GM21423 (cell line): ENCODE measurements at regions not wholly inside any gene's neighbourhood (a gene's known extent, or its start where the extent isn't known, plus 50 kb on each side); places are given as distances from the start of the nearest gene placed in this dataset.
"Not testable (repeated sequence)": the region's sequence is repeated elsewhere in the genome, so short reads cannot be mapped to it uniquely, and the experiment has no call there.

Source experiments
- ATAC-seq: cut with Tn5 transposase; IDR thresholded peaks from one replicate; pipeline ENCODE4 v1.9.1; 2021; ENCODE audit warnings: mild to moderate bottlenecking, moderate library complexity; ENCODE audit not compliant: unreplicated experiment

DNA sequence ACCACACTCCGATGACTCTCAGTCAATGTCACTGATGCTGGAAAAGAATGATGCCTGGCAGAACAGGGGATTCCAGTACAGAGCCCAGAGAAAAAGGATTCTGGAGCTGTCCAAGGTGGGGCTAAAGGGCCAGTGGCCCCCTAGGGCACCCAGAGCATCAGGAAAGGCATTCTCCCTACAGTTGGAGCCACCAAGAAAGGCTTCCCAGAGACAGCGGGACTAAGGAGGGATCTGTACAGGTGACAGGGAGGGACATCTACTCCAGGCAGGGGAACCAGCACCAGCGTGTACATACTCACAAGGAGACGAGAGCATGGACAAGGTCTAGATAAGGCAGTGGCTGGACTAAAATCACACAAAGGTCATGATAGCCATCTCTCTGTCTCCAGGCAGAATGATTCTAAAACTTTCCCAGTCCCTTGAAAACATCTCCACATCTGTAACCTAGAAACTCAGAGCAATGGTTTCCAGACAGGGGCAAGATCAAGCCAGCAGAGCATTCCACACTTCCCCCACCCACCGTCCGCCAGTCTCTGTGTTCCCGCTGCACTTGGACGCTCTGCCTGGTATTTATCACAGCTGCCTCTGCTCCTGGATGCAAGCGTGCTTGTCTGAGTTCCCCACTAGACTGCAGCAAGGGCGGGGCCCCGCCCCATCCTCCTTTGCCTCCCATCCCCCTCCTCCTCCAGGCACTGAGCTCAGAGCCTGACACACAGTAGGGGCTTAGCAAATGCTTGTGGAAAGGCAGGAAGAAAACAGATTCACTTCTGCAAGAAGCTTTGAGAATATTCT lies 111.6 kb upstream of the ZC3H12A start:
- ATAC-seq, result no peak

DNA sequence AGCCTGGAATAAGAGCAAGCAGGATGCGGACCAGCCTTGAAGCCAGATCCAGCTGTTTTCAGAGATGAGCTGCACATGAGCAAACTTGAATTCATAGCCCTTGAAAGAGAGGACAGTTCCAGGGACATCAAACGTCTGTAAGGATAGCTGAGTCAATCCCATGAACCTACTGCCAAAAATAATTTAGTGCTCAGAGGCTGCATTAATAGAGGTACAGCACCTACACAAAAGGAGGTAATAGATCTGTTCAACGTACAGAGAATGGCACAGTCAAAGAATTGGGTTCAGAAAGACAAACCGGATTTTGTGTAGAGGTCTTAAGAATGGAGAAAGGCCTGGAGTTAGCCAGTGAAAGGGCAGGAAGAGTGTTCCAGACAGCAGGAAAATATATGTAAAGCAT lies 110.8 kb upstream of the ZC3H12A start:
- no peak for ATAC-seq

DNA sequence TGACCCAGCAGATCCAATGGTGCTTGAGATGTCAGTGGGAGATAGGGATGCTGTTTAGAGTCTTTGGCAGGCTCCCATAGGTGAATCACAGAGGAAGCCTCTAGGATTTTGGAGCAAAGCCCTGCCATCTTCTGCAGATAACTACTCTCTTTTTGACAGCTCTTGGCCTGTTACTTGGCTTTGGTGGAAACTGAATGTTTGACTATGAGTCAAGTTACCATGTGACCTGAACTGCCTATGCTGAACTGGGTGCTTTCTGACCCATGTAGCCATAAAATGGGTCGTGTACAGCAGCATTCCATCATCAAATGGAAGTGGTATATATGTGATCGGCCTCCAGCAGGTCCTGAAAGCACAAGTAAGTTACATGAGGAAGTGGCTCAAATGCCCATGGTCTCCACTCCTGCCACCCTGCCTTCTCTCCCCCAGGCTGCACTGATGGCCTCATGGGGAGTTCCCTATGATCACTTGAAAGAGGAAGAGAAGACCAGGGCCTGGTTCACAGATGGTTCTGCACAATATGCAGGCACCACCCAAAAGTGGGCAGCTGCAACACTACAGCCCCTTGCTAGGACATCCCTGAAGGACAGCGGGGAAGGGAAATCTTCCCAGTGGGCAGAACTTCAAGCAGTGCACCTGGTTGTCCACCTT lies 105.6 kb upstream of the ZC3H12A start:
- ATAC-seq, result not testable (repeated sequence)

DNA sequence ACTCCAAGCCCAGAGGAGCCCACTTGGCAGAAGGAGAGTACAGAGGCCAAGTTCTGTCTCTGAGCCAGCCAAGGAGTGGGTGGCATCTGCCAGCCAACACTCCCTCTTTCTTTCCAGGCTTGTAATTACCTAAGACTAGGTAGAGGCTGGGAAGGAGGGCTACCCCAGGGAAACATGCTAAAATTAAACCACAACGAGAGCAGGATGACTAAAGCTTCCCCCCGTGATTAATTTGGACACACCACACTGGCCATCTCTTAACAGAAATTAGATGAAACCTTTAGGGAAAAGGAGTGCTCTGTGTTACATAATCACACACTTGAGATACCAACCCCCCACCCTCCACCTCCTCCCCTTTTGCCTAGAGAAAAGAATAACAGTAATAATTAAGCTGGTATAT lies 102.1 kb upstream of the ZC3H12A start:
- ATAC-seq, result no peak

GRCh38 chr1:37372711-37373110 lies 101.7 kb upstream of the ZC3H12A start:
- no peak for ATAC-seq

DNA sequence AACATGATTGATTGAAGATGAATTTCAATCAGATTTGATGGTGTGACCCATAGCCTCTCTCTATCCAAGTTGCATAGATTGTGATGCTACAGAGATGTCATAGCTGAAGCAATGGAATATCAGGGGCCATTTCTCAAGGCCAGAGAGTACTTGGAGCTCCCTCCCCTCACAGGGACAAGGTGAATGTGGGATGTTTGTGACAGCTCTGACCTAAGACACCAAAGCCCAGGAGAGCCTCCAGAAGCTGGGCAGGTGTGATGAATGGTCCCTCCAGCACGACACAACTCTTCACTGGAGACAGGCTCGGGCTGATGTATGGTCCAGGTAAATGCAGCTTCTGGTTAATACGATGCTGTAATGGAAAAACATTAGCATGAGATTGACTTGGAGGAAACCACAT lies 101.0 kb upstream of the ZC3H12A start:
- ATAC-seq, result no peak

DNA sequence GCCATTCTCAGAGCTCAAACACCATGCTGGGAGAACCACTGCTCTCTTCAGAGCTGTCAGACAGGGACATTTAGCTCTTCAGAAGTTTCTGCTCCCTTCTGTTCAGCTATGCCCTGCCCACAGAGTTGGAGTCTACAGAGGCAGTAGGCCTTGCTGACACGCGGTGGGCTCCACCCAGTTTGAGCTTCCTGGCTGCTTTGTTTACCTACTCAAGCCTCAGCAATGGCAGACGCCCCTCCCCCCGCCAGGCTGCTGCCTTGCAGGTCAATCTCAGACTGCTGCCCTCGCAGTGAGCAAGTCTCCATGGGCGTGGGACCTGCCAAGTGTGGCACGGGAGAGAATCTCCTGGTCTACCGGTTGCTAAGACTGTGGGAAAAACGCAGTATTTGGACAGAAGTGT lies 93.8 kb upstream of the ZC3H12A start:
- ATAC-seq, result not testable (repeated sequence)

GRCh38 chr1:37387854-37388253 lies 86.5 kb upstream of the ZC3H12A start:
- ATAC-seq, result no peak

GRCh38 chr1:37389327-37389726 lies 85.1 kb upstream of the ZC3H12A start:
- ATAC-seq, result no peak

DNA sequence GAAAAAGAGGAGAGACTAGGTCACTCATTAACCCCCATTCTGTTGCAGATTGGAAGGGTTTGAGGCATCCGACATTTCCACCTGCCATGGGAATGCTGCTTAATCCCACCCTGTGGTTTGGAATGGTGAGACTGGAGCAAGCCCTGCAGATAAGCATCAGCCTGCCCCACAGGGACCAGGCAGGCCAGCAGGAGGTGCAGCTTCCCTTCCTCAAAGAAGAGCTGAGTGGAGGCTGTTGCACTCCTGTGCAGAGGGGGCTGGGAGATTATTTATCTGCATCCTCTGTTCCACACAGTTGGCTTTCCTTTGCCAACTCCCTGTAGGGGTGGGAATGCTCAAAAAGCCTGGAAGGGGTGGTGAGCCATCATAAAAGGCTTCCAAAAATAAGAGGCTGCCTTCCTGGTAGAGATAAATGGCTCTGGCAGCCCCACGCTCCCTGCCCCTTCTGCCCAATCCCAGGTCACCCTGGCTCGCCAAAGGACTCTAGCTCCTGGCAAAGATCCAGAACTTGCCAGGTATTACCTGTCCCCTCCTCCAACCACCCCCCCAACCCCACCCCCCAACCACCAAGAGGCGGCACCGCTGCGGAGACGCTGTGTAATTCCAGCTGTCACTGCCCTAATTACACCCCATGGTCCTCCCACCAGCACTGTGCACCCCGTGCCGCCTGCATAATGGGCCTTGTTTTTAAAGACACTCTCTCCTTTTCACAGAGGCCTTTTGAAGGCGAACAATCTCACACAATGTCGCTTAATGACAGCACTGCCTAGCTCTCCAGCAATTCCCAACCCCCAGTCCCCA lies 83.0 kb upstream of the ZC3H12A start:
- no peak for ATAC-seq

GRCh38 chr1:37392051-37392450 lies 82.3 kb upstream of the ZC3H12A start:
- ATAC-seq, result no peak

DNA sequence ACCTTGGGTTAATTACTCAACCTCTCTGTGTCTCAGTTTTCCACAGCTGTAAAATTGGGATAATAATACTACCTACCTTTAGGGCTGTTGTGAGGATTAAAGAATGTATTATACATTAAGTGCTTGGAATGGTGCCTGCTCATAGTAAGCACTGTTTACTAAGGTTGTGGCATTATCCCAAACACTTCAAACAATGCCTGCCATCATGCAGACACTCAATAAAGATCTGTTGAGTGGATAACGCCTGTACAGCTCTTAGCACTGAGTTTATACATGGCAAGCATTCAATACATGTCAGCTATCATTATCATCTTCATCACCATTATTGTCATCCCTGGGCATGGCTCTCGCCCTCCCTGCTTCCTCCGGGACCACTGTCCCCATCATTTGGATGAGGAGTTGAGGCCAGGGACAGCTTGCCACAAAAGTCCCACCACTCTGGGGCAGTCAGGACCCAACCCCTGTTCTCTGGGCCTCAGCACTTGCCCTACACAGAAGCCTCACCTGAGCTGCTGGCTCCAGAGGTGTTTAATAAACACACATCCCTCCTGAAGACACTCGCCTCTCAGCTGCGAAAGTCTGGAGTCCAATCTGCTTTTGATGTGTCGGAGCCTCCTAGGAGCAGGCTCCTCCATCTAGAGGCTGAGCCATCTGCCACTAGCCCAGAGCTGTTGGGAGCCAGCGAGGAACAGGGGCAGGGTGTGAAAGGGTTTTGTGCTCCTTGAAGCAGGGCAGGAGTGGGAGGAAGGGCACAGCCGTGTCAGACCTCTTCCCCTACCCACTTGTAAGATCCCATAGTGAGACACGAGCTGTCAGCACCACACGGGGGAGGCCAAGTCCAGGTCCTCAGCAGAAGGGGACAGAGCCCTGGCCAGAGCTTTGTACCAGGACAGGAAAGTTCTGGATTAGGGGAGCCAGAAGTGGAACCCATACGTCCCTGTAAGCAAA lies 80.9 kb upstream of the ZC3H12A start:
- no peak for ATAC-seq

DNA sequence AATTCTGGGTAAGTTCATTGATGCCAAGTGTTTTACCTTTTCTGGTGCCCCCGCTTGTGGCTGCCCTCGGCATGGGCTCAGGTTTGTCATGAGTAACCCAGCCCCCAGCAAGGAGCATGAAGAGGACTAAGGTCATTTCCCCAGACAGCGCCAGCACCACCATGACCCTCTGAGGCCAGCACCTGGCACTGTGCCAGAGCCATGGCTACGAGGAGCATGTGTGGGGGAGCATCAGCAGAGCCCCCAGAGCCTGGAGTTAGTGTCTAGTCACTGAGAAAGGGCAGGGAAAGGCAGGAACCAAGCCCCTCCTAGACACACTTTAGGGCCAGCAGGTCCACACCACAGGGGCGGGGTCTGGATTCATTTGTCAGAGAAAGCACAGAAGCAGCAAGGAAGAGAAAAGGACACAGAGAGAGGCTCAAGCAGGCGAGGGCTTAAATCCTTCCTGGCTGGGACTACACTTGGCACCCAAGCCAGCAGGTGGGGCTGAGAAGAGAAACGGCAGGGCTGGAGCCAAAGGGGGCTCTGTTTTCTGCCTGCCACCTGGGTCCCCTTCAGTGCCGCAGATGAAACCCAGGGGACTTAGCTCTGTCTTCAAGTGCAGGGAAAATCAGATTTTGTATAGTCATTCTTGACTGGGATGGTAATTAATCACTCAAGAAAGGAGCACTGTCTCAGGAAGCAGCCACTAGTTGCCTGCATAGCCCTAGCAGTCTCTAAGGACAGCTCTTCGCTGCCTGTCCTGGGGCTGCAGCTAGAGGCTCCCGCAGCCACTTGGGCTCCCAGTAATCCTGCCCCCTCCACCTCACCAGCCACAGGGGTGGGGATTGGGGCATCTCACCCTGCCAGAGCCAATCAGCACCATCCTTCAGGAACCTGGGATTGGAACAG lies 79.6 kb upstream of the ZC3H12A start:
- no peak for ATAC-seq

DNA sequence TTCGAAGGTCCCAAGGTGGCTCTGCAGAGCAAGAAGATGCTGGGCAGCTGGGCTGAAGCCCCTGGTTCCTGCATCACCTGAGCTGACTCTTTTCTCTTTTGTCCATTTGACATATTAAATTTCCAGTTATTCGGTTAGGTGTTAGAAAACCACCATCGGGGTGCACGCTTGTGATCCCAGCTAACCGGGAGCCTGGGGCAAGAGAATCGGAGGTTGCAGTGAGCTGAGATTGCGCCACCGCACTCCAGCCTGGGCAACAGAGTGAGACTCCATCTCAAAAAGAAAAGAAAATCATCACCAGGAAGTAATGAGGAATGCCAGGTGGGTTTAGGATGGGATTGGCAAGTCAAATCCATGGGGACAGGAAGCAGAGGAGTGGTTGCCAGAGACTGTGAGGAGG lies 76.3 kb upstream of the ZC3H12A start:
- ATAC-seq, result no peak

DNA sequence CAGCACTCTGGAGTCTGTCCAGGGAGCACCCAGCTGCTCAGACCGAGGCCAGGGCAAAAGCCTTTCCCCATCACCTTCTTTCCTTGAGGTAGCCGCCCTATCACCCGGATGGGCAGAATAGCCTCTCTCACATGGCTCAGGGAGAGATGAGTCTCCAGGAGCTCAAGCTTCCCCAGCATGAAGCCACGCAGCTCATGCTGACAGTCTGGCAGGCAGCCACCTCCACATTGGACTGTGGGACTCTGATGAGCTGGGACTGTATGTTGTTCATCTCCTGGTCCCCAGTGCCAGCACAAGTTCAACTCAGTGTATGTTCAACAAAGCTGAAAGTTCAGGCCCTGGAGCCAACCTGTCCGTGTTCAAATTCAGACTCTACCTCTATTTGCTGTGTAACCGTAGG lies 75.2 kb upstream of the ZC3H12A start:
- no peak for ATAC-seq

DNA sequence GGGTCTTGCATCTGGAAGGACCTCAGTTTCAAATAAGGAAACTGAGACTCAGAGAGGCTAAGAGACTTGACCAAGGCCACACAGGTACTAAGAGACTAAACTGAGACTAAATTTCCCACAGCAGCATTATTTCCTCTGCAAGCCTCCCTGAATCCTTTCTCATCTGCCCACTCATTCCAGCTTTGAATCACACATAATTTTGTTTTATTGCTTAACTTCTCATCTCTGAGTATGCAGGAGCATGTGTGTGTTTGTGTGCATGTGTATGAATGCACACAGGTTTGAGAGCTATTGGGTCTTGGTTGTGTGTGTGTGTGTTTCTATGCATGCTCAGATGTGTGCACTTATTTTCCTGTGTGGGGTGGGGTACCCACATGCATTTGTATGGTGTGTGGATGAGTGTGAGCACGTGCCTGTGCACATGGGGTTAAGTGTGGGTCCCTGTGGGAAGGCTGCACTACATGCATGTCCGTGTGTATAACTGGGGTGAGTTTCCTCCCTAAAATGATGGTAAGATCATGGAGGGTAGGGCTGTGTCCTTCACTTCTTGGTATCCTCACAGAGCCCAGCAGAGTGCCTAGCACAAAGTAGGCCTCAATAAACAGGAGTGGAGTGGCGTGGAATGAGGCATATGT lies 74.4 kb upstream of the ZC3H12A start:
- no peak for ATAC-seq

- no peak for ATAC-seq
Observed at GRCh38 chr1:37400466-37401225, 73.7 kb upstream of the ZC3H12A start.

GRCh38 chr1:37403166-37403565 lies 71.2 kb upstream of the ZC3H12A start:
- no peak for ATAC-seq
